ENCODE measurements at regions not wholly inside any gene's neighbourhood (a gene's known extent, or its start where the extent isn't known, plus 50 kb on each side); places are given as distances from the start of the nearest gene placed in this dataset.

GRCh38 chr9:89668216-89668865, 63.5 kb downstream of the GADD45G start:
- WGBS = 74% methylated on average over 7 of the region's 7 CpGs
- Histone ChIP-seq H3K27me3 (no peaks in the 10 kb centered on the region), H3K27ac (no peak overlapping the region), H3K4me1 (peaks cover 15% of the 10 kb centered on the region), H3K36me3 (no peaks in the 10 kb centered on the region), H3K9me3 (no peaks in the 10 kb centered on the region), H3K4me3 (no peak overlapping the region)
- no peak for DNase-seq (ENCODE audit: low spot score in 2 of 2)
- TF ChIP-seq EP300 (IDR thresholded peaks at IDR 0.05) = no peak
- no peak for TF ChIP-seq POLR2A (IDR thresholded peaks at IDR 0.05)
- TF ChIP-seq POLR2AphosphoS5 (IDR thresholded peaks at IDR 0.05) = no peak
- no peak for TF ChIP-seq CTCF (IDR thresholded peaks at IDR 0.05)

GRCh38 chr9:89668866-89669246, 64.0 kb downstream of the GADD45G start:
- no peak for TF ChIP-seq POLR2A (IDR thresholded peaks at IDR 0.05)
- TF ChIP-seq POLR2AphosphoS5 (IDR thresholded peaks at IDR 0.05) = no peak
- TF ChIP-seq CTCF (IDR thresholded peaks at IDR 0.05) = no peak
- no peak for TF ChIP-seq EP300 (IDR thresholded peaks at IDR 0.05)
- WGBS = 100% methylated on average over 1 of the region's 2 CpGs
- Histone ChIP-seq H3K9me3 (no peaks in the 10 kb centered on the region), H3K4me3 (no peak overlapping the region), H3K4me1 (peaks cover 13% of the 10 kb centered on the region), H3K36me3 (no peaks in the 10 kb centered on the region), H3K27ac (no peak overlapping the region), H3K27me3 (no peaks in the 10 kb centered on the region)
- no peak for DNase-seq (ENCODE audit: low spot score in 2 of 2)

GRCh38 chr9:89669361-89669842, 64.6 kb downstream of the GADD45G start:
- H3K27ac ChIP-seq = no peak overlapping the region

GRCh38 chr9:89670114-89670513, 65.3 kb downstream of the GADD45G start:
- Histone ChIP-seq H3K4me1 (peaks cover 9% of the 10 kb centered on the region), H3K4me3 (no peak overlapping the region), H3K27me3 (no peaks in the 10 kb centered on the region), H3K9me3 (no peaks in the 10 kb centered on the region), H3K36me3 (no peaks in the 10 kb centered on the region), H3K27ac (no peak overlapping the region)
- no peak for DNase-seq (ENCODE audit: low spot score in 2 of 2)
- no peak for TF ChIP-seq EP300 (IDR thresholded peaks at IDR 0.05)
- TF ChIP-seq CTCF (IDR thresholded peaks at IDR 0.05) = no peak
- no peak for TF ChIP-seq POLR2A (IDR thresholded peaks at IDR 0.05)
- TF ChIP-seq POLR2AphosphoS5 (IDR thresholded peaks at IDR 0.05) = no peak
- 92% methylated on average over 5 of the region's 5 CpGs for WGBS

More at GRCh38 chr9:89669361-89669842, 64.6 kb downstream of the GADD45G start:
- Histone ChIP-seq H3K4me1 (peaks cover 8% of the 10 kb centered on the region), H3K36me3 (no peaks in the 10 kb centered on the region), H3K27me3 (no peaks in the 10 kb centered on the region), H3K4me3 (no peak overlapping the region), H3K9me3 (no peaks in the 10 kb centered on the region)
- WGBS = 97% methylated on average over 2 of the region's 2 CpGs
- no peak for DNase-seq (ENCODE audit: low spot score in 2 of 2)
- TF ChIP-seq POLR2A (IDR thresholded peaks at IDR 0.05) (no peak), CTCF (IDR thresholded peaks at IDR 0.05) (no peak), EP300 (IDR thresholded peaks at IDR 0.05) (no peak), POLR2AphosphoS5 (IDR thresholded peaks at IDR 0.05) (no peak)

- Histone ChIP-seq H3K36me3 (no peaks in the 10 kb centered on the region), H3K27ac (no peak overlapping the region), H3K9me3 (no peaks in the 10 kb centered on the region), H3K4me3 (no peak overlapping the region), H3K27me3 (no peaks in the 10 kb centered on the region), H3K4me1 (peaks cover 14% of the 10 kb centered on the region)
- TF ChIP-seq POLR2A (IDR thresholded peaks at IDR 0.05) = no peak
- TF ChIP-seq CTCF (IDR thresholded peaks at IDR 0.05) = no peak
- TF ChIP-seq EP300 (IDR thresholded peaks at IDR 0.05) = no peak
- no peak for TF ChIP-seq POLR2AphosphoS5 (IDR thresholded peaks at IDR 0.05)
- whole genome bisulfite sequencing = 83% methylated on average over 6 of the region's 6 CpGs
- no peak for DNase-seq (ENCODE audit: low spot score in 2 of 2)
These were observed 66.1 kb downstream of the GADD45G start for GRCh38 chr9:89670801-89671434.

All from suprapubic skin (tissue), 4 donors.